Peyer's patch (tissue), 4 donors: ENCODE measurements at regions not wholly inside any gene's neighbourhood (a gene's known extent, or its start where the extent isn't known, plus 50 kb on each side); places are given as distances from the start of the nearest gene placed in this dataset.

Experiments used
- POLR2A ChIP-seq, 2 donors: fragments of 450-650 bp; IDR thresholded peaks; one replicate each; pipeline ENCODE4 v1.5.1; 2017; ENCODE audit warnings: antibody characterized with exemption in 2 of 2, mild to moderate bottlenecking in 2 of 2, moderate library complexity in 2 of 2
- TF ChIP-seq, protein P1 (sequence below), 6 experiments: fragments of 450-650 bp in 4 of 6; fragments of 200-600 bp in 2 of 6; sonication (generic) in 1 of 6; IDR thresholded peaks; one replicate each; pipeline ENCODE4 v1.5.1; 2017 to 2019; ENCODE audit warnings: antibody characterized with exemption in 6 of 6, mild to moderate bottlenecking in 3 of 6, moderate library complexity in 1 of 6

DNA sequence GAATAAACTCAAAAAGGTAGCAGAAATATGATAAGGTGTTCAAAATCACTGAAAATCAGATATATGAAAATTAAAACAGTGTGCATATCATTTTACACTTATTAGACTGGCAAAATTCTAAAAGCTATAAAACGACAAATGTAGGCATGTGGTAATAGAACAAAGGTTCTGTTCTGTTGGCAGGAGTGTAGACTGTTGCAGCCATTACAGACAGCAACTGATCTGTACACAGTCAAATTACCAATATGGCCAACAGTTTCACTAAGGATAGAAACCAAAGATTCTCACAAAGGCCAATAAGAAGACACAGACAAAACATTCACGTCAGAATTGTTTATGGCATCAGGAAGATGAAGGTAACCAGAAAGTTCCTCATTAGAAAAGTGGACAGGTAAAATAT is 112.8 kb upstream of the PLS3 start:
- no peak for TF ChIP-seq POLR2A (IDR thresholded peaks at IDR 0.05)
- TF ChIP-seq, protein P1, sequence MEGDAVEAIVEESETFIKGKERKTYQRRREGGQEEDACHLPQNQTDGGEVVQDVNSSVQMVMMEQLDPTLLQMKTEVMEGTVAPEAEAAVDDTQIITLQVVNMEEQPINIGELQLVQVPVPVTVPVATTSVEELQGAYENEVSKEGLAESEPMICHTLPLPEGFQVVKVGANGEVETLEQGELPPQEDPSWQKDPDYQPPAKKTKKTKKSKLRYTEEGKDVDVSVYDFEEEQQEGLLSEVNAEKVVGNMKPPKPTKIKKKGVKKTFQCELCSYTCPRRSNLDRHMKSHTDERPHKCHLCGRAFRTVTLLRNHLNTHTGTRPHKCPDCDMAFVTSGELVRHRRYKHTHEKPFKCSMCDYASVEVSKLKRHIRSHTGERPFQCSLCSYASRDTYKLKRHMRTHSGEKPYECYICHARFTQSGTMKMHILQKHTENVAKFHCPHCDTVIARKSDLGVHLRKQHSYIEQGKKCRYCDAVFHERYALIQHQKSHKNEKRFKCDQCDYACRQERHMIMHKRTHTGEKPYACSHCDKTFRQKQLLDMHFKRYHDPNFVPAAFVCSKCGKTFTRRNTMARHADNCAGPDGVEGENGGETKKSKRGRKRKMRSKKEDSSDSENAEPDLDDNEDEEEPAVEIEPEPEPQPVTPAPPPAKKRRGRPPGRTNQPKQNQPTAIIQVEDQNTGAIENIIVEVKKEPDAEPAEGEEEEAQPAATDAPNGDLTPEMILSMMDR (IDR thresholded peaks at IDR 0.05) = no peak
